ENCODE measurements at regions not wholly inside any gene's neighbourhood (a gene's known extent, or its start where the extent isn't known, plus 50 kb on each side); places are given as distances from the start of the nearest gene placed in this dataset.
"Not testable (repeated sequence)": the region's sequence is repeated elsewhere in the genome, so short reads cannot be mapped to it uniquely, and the experiment has no call there.

GRCh38 chr3:164832216-164832615 is 246.1 kb downstream of the SI start:
- no peak for TF ChIP-seq CTCF (IDR thresholded peaks at IDR 0.05; ENCODE audit: insufficient read depth, low read depth, low read length)
- no peak for DNase-seq (ENCODE audit: low read depth)
- no peak overlapping the region for H3K4me3 ChIP-seq (ENCODE audit: low read depth, low read length)

- TF ChIP-seq CTCF (IDR thresholded peaks at IDR 0.05; ENCODE audit: insufficient read depth, low read depth, low read length): no peak
- DNase-seq (ENCODE audit: low read depth): no peak
- no peak overlapping the region for H3K4me3 ChIP-seq (ENCODE audit: low read depth, low read length)
These were observed 260.0 kb downstream of the SI start for GRCh38 chr3:164818318-164818717.

GRCh38 chr3:164814106-164814505 is 264.2 kb downstream of the SI start:
- H3K4me3 ChIP-seq (ENCODE audit: low read depth, low read length): no peak overlapping the region
- no peak for DNase-seq (ENCODE audit: low read depth)
- TF ChIP-seq CTCF (IDR thresholded peaks at IDR 0.05; ENCODE audit: insufficient read depth, low read depth, low read length): no peak

GRCh38 chr3:164812042-164812441 is 266.3 kb downstream of the SI start:
- H3K4me3 ChIP-seq (ENCODE audit: low read depth, low read length): no peak overlapping the region
- TF ChIP-seq CTCF (IDR thresholded peaks at IDR 0.05; ENCODE audit: insufficient read depth, low read depth, low read length): no peak
- DNase-seq (ENCODE audit: low read depth): no peak

- H3K4me3 ChIP-seq (ENCODE audit: low read depth, low read length): no peak overlapping the region
- no peak for DNase-seq (ENCODE audit: low read depth)
- no peak for TF ChIP-seq CTCF (IDR thresholded peaks at IDR 0.05; ENCODE audit: insufficient read depth, low read depth, low read length)
These were observed 272.1 kb downstream of the SI start for GRCh38 chr3:164806188-164806587.

GRCh38 chr3:164794099-164794498 is 284.2 kb downstream of the SI start:
- no peak for DNase-seq (ENCODE audit: low read depth)
- TF ChIP-seq CTCF (IDR thresholded peaks at IDR 0.05; ENCODE audit: insufficient read depth, low read depth, low read length): no peak
- no peak overlapping the region for H3K4me3 ChIP-seq (ENCODE audit: low read depth, low read length)

GRCh38 chr3:164791263-164791662 is 287.0 kb downstream of the SI start:
- no peak for DNase-seq (ENCODE audit: low read depth)
- no peak for TF ChIP-seq CTCF (IDR thresholded peaks at IDR 0.05; ENCODE audit: insufficient read depth, low read depth, low read length)
- no peak overlapping the region for H3K4me3 ChIP-seq (ENCODE audit: low read depth, low read length)

GRCh38 chr3:164784407-164784806 is 293.9 kb downstream of the SI start:
- DNase-seq (ENCODE audit: low read depth); H3K4me3 ChIP-seq (ENCODE audit: low read depth, low read length): not testable (repeated sequence)
